Upper lobe of left lung (tissue), 4 donors: ENCODE measurements at regions not wholly inside any gene's neighbourhood (a gene's known extent, or its start where the extent isn't known, plus 50 kb on each side); places are given as distances from the start of the nearest gene placed in this dataset.

Experiments used
- POLR2A ChIP-seq, 4 donors: fragments of 450-650 bp; IDR thresholded peaks; one replicate each; pipeline ENCODE4 v1.5.1; 2016 to 2017; ENCODE audit warnings: antibody characterized with exemption in 4 of 4, mild to moderate bottlenecking in 2 of 4
- TF ChIP-seq, protein P1 (sequence below), 6 experiments: fragments of 450-650 bp in 4 of 6; fragments of 200-600 bp in 2 of 6; sonication (generic) in 2 of 6; IDR thresholded peaks; one replicate each; pipeline ENCODE4 v1.5.1; 2016 to 2019; ENCODE audit warnings: antibody characterized with exemption in 6 of 6

DNA sequence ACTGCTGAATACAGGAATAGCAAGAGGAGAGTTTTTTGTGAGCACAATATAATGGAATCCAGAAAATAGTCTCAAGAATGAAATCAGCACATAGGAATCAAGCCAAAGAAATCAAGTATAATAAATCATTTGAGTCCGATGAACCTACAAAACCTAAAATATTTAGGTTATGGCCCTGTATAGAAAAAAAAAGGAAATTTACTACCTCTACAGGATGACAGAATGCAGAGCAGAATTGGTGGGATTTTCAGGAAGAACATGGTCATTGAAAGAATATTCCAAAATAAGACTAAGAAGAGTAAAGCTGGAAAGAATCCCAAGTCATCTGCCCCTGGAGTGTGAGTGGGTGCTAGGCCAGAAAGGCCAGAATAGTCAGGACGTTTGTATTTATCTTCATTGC, 1041.2 kb upstream of the CDH2 start:
- TF ChIP-seq, protein P1, sequence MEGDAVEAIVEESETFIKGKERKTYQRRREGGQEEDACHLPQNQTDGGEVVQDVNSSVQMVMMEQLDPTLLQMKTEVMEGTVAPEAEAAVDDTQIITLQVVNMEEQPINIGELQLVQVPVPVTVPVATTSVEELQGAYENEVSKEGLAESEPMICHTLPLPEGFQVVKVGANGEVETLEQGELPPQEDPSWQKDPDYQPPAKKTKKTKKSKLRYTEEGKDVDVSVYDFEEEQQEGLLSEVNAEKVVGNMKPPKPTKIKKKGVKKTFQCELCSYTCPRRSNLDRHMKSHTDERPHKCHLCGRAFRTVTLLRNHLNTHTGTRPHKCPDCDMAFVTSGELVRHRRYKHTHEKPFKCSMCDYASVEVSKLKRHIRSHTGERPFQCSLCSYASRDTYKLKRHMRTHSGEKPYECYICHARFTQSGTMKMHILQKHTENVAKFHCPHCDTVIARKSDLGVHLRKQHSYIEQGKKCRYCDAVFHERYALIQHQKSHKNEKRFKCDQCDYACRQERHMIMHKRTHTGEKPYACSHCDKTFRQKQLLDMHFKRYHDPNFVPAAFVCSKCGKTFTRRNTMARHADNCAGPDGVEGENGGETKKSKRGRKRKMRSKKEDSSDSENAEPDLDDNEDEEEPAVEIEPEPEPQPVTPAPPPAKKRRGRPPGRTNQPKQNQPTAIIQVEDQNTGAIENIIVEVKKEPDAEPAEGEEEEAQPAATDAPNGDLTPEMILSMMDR (IDR thresholded peaks at IDR 0.05): no peak
- no peak for TF ChIP-seq POLR2A (IDR thresholded peaks at IDR 0.05)
